Smooth muscle cell (in vitro differentiated cells): ENCODE measurements at regions not wholly inside any gene's neighbourhood (a gene's known extent, or its start where the extent isn't known, plus 50 kb on each side); places are given as distances from the start of the nearest gene placed in this dataset.

ENCODE experiments used
- DNase-seq: peaks from one replicate; lab custom pipeline; 2025; ENCODE audit not compliant: unreplicated experiment; lab: John Stamatoyannopoulos, UW
- H2AFZ ChIP-seq: fragments of 200-600 bp; sonication (generic); 2 replicates; pipeline ENCODE4 v1.6.0; 2016; ENCODE audit warnings: antibody characterized with exemption, low read depth, mild to moderate bottlenecking
- H3F3A ChIP-seq: fragments of 200-600 bp; sonication (generic); 2 replicates; pipeline ENCODE4 v1.6.0; 2017; ENCODE audit warnings: antibody characterized with exemption, low read depth
- H3K27ac ChIP-seq: fragments of 200-600 bp; sonication (generic); 2 replicates; pipeline ENCODE4 v1.5.1; 2016; ENCODE audit warnings: low read depth, mild to moderate bottlenecking
- H3K27me3 ChIP-seq: fragments of 200-600 bp; sonication (generic); 2 replicates; pipeline ENCODE4 v1.6.1; 2016; ENCODE audit warnings: low read depth, mild to moderate bottlenecking
- H3K36me3 ChIP-seq: fragments of 200-600 bp; sonication (generic); 2 replicates; pipeline ENCODE4 v1.5.1; 2016; ENCODE audit warnings: low read depth
- H3K4me1 ChIP-seq: fragments of 200-600 bp; sonication (generic); 2 replicates; pipeline ENCODE4 v1.5.1; 2016; ENCODE audit warnings: low read depth
- H3K4me2 ChIP-seq: fragments of 200-600 bp; sonication (generic); 2 replicates; pipeline ENCODE4 v1.6.0; 2016; ENCODE audit warnings: mild to moderate bottlenecking
- H3K4me3 ChIP-seq: fragments of 200-600 bp; sonication (generic); 2 replicates; pipeline ENCODE4 v1.5.1; 2016; ENCODE audit warnings: mild to moderate bottlenecking
- H3K79me2 ChIP-seq: fragments of 200-600 bp; sonication (generic); 2 replicates; pipeline ENCODE4 v1.6.0; 2016; ENCODE audit warnings: low read depth, mild to moderate bottlenecking
- H3K9ac ChIP-seq: fragments of 200-600 bp; sonication (generic); 2 replicates; pipeline ENCODE4 v1.6.0; 2016; ENCODE audit warnings: low read depth
- H3K9me3 ChIP-seq: fragments of 200-600 bp; sonication (generic); replicated peaks from 2 replicates; pipeline ENCODE4 v1.5.1; 2016; ENCODE audit warnings: low read depth
- H4K20me1 ChIP-seq: fragments of 200-600 bp; sonication (generic); 2 replicates; pipeline ENCODE4 v1.6.0; 2016; ENCODE audit warnings: low read depth
- WGBS: methylation state at CpG from one replicate; pipeline ENCODE4 v1.1.7; 2016; ENCODE audit warnings: low lambda C conversion rate; 5-methylcytosine and 5-hydroxymethylcytosine counted together
- TF ChIP-seq, protein P1 (sequence below): fragments of 200-600 bp; sonication (generic); IDR thresholded peaks from 2 replicates; pipeline ENCODE4 v1.5.1; 2017; ENCODE audit warnings: borderline replicate concordance, mild to moderate bottlenecking, antibody characterized with exemption; ENCODE audit not compliant: insufficient read depth, poor library complexity, severe bottlenecking

DNA sequence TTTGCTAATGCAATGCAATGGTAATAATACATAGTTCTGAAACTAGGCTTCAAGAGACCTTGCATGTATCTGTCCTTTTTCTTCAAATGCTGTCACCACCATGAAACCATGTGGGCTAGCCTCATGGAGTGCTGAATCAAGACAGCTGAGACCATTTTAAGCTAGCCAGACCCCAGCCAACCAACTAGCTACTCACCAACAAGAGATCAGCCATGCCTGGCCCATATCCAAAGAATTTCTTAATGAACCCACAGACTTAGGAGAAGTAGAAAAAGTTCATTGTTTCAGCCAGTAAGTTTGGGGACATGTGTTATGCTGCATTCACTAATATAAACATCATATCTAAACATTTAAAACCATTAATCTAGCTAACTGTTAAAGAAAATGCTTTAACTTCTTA is 139.8 kb upstream of the EDIL3 start:
- Histone ChIP-seq H3K27ac (no peak overlapping the region), H3K4me1 (no peaks in the 10 kb centered on the region), H3K9me3 (no peaks in the 10 kb centered on the region), H4K20me1 (no peaks in the 10 kb centered on the region), H3K4me3 (no peak overlapping the region), H3K79me2 (no peaks in the 10 kb centered on the region), H3K4me2 (no peak overlapping the region), H2AFZ (no peak overlapping the region), H3K9ac (no peak overlapping the region), H3K27me3 (no peaks in the 10 kb centered on the region), H3F3A (no peaks in the 10 kb centered on the region), H3K36me3 (no peaks in the 10 kb centered on the region)
- DNase-seq, result no peak
- TF ChIP-seq, protein P1, sequence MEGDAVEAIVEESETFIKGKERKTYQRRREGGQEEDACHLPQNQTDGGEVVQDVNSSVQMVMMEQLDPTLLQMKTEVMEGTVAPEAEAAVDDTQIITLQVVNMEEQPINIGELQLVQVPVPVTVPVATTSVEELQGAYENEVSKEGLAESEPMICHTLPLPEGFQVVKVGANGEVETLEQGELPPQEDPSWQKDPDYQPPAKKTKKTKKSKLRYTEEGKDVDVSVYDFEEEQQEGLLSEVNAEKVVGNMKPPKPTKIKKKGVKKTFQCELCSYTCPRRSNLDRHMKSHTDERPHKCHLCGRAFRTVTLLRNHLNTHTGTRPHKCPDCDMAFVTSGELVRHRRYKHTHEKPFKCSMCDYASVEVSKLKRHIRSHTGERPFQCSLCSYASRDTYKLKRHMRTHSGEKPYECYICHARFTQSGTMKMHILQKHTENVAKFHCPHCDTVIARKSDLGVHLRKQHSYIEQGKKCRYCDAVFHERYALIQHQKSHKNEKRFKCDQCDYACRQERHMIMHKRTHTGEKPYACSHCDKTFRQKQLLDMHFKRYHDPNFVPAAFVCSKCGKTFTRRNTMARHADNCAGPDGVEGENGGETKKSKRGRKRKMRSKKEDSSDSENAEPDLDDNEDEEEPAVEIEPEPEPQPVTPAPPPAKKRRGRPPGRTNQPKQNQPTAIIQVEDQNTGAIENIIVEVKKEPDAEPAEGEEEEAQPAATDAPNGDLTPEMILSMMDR, result no peak

DNA sequence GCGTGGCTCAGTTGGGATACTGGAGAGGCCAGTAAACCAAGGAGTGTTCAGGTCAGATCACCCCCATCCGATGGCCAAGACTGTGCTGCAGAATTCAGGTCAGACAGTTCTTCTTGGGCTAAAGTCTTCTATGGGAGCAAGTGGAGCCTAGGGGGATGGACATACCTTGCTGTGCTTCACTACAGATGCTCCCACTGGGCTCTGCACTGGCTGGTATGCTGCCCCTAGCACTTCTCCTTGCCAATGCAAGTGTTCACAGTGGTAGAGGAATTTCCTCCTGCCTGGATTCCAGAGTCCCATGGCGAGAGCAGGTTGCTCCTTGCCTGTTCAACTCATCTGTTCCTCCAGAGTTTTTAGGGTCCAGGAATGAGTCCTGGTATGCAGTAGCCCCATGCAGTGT is 134.2 kb upstream of the EDIL3 start:
- Histone ChIP-seq H3K27me3 (no peaks in the 10 kb centered on the region), H3K4me1 (no peaks in the 10 kb centered on the region), H3K79me2 (no peaks in the 10 kb centered on the region), H3K4me3 (no peak overlapping the region), H3F3A (no peaks in the 10 kb centered on the region), H3K9ac (no peak overlapping the region), H3K27ac (no peak overlapping the region), H3K9me3 (no peaks in the 10 kb centered on the region), H4K20me1 (no peaks in the 10 kb centered on the region), H3K36me3 (no peaks in the 10 kb centered on the region), H2AFZ (no peak overlapping the region), H3K4me2 (no peak overlapping the region)
- TF ChIP-seq, protein P1, result no peak
- whole genome bisulfite sequencing, result 98% methylated on average over 3 of the region's 3 CpGs
- DNase-seq, result no peak

DNA sequence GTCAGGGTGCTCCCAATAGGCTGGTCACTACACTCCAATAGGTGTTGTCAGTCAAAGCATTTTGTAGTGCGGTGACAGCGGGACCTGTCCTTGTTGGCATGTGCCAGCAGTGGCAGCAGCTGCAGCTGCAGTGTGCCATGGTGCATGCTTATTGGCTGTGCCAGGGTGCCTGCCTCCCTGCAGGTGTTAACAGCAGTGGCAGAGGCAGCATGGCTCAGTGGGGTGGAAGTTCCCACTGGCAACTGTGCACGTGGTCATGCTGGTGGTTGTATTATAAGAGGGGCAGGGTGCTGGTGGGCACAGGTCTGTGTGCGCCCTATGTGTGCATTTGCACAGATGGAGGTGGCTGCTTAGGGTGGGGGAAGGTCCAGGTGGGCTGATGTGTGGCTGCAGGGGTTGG is 133.7 kb upstream of the EDIL3 start:
- TF ChIP-seq, protein P1, result no peak
- Histone ChIP-seq H2AFZ (no peak overlapping the region), H3K4me3 (no peak overlapping the region), H3K9ac (no peak overlapping the region), H4K20me1 (no peaks in the 10 kb centered on the region), H3K27me3 (no peaks in the 10 kb centered on the region), H3K9me3 (no peaks in the 10 kb centered on the region), H3K36me3 (no peaks in the 10 kb centered on the region), H3K4me2 (no peak overlapping the region), H3K79me2 (no peaks in the 10 kb centered on the region), H3K4me1 (no peaks in the 10 kb centered on the region), H3F3A (no peaks in the 10 kb centered on the region), H3K27ac (no peak overlapping the region)
- 97% methylated on average over 4 of the region's 4 CpGs for WGBS
- DNase-seq, result no peak

DNA sequence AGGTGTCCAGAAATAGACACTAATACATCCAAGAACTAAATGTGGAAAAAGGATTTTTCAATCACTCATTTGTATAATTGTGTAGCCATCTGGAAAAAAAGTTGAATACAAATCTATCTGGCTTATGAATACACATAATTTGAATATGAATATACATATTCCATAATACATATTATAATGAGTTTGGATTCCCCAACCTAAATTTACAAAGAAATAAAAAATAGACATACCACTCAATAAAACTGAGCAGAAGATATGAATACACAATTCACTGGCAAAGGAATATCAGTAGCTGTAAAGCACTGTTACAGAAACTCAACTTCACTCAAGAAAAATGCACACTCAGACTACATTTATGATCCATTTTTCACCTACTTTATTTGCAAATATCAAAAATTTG is 121.9 kb upstream of the EDIL3 start:
- no peaks in the 10 kb centered on the region for H3F3A ChIP-seq
- DNase-seq, result no peak
- H3K4me2 ChIP-seq, result no peak overlapping the region
- no peaks in the 10 kb centered on the region for H3K36me3 ChIP-seq
- H3K4me1 ChIP-seq, result no peaks in the 10 kb centered on the region
- no peak overlapping the region for H3K27ac ChIP-seq
- no peak overlapping the region for H3K9ac ChIP-seq
- H3K79me2 ChIP-seq, result no peaks in the 10 kb centered on the region
- no peak overlapping the region for H2AFZ ChIP-seq
- no peaks in the 10 kb centered on the region for H3K9me3 ChIP-seq
- no peaks in the 10 kb centered on the region for H3K27me3 ChIP-seq
- no peak overlapping the region for H3K4me3 ChIP-seq
- H4K20me1 ChIP-seq, result no peaks in the 10 kb centered on the region
- TF ChIP-seq, protein P1, result no peak
